ENCODE measurements at regions not wholly inside any gene's neighbourhood (a gene's known extent, or its start where the extent isn't known, plus 50 kb on each side); places are given as distances from the start of the nearest gene placed in this dataset.

DNA sequence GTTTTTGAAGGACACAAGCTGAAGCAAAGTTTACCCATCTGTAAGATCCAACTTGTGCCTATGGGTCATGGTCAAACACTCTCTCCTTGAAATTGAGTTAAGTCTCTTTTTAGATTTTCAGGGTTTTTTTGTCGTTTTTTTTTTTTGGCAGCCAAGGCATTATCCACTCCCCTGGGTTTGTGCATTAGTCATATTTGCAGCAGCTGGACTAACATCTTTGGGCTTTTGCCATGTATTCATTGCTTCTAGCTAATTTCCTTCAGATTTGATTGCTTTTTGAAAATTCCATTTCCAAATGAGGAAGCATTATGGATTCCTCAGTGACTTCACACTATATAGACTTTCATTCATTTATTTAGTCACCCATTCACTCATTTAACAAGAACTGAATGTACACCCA, 80.3 kb upstream of the SRRM4 start:
- no TSS peak for BruUV-seq (replicated peaks)
- no peak overlapping the region for H2AFZ ChIP-seq (ENCODE audit: low read depth, low read length, poor library complexity, severe bottlenecking)
- no peak overlapping the region for H3K9ac ChIP-seq (ENCODE audit: low read length)
- no peak overlapping the region for H3K4me3 ChIP-seq (replicated peaks in 1 of 2; ENCODE audit: low read depth in 1 of 2, low read length in 2 of 2)
- no peaks in the 10 kb centered on the region for H4K20me1 ChIP-seq (ENCODE audit: insufficient read depth)
- peaks cover 20% of the 10 kb centered on the region; the same call in 1 of the 2 replicates for H3K27me3 ChIP-seq (ENCODE audit: insufficient read depth, low read length)
- POLR2A ChIA-PET: no interaction called here
- no peak overlapping the region for H3K27ac ChIP-seq (ENCODE audit: low read depth, low read length)
- CTCF ChIA-PET: no interaction called here
- intact Hi-C loops (cut with micrococcal nuclease): no loop called here
- H3K9me2 ChIP-seq (ENCODE audit: insufficient read depth): no peaks in the 10 kb centered on the region
- TF ChIP-seq CBX3 (IDR thresholded peaks at IDR 0.05; ENCODE audit: low read depth) (no peak), RAD21 (IDR thresholded peaks at IDR 0.05; ENCODE audit: low read depth) (no peak), EGR1 (IDR thresholded peaks at IDR 0.05; ENCODE audit: low read depth) (no peak), FOSL1 (IDR thresholded peaks at IDR 0.05; ENCODE audit: low read depth) (no peak), MAX (IDR thresholded peaks at IDR 0.05) (no peak)
- no peaks in the 10 kb centered on the region for H3K9me3 ChIP-seq (ENCODE audit: control insufficient read depth in 1 of 2, insufficient read depth in 1 of 2, low read depth in 1 of 2, low read length in 2 of 2)
- ATAC-seq (no peak), DNase-seq (ENCODE audit: low read depth, low spot score) (no peak)
- no peaks in the 10 kb centered on the region for H3K79me2 ChIP-seq (ENCODE audit: insufficient read depth, low read length)
- H3K36me3 ChIP-seq (ENCODE audit: control insufficient read depth in 1 of 2, insufficient read depth in 2 of 2, low read length in 2 of 2): no peaks in the 10 kb centered on the region
- RAD21 ChIA-PET (ENCODE audit: low non-redundant PET in 1 of 2, low total read pairs in 2 of 2, uncharacterized antibody in 2 of 2, unreplicated experiment in 2 of 2): no interaction called here
- H3K4me2 ChIP-seq (ENCODE audit: low read length): no peak overlapping the region
- no peaks in the 10 kb centered on the region for H3K4me1 ChIP-seq (ENCODE audit: control insufficient read depth in 1 of 2, insufficient read depth in 2 of 2, low read length in 2 of 2)

DNA sequence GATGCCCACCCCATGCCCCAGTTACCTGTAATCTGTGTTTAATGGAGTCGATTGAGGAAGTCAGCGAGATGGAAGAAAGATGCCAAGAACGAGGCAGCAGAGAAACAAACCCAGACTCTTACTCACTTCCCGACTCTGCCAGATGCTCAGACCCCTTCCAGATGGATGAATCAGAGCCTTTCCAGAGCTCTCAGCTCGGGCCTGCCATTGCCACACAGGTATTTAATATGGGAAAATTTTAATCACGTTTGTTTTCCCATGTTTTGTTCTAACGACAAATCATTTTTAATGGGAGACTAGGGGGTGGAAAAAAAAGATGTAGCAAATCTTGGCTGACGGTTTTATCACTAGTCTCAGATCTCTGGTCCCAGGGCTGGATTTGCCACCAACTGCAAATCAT, 72.5 kb upstream of the SRRM4 start:
- BruUV-seq (replicated peaks): no TSS peak
- no peaks in the 10 kb centered on the region for H3K79me2 ChIP-seq (ENCODE audit: insufficient read depth, low read length)
- peaks cover 26% of the 10 kb centered on the region; the same call in 1 of the 2 replicates for H3K27me3 ChIP-seq (ENCODE audit: insufficient read depth, low read length)
- H3K9me3 ChIP-seq (ENCODE audit: control insufficient read depth in 1 of 2, insufficient read depth in 1 of 2, low read depth in 1 of 2, low read length in 2 of 2): no peaks in the 10 kb centered on the region
- no peaks in the 10 kb centered on the region for H3K4me1 ChIP-seq (ENCODE audit: control insufficient read depth in 1 of 2, insufficient read depth in 2 of 2, low read length in 2 of 2)
- H3K4me3 ChIP-seq (replicated peaks in 1 of 2; ENCODE audit: low read depth in 1 of 2, low read length in 2 of 2): no peak overlapping the region
- H3K9me2 ChIP-seq (ENCODE audit: insufficient read depth): no peaks in the 10 kb centered on the region
- RAD21 ChIA-PET (ENCODE audit: low non-redundant PET in 1 of 2, low total read pairs in 2 of 2, uncharacterized antibody in 2 of 2, unreplicated experiment in 2 of 2): no interaction called here
- H3K4me2 ChIP-seq (ENCODE audit: low read length): no peak overlapping the region
- H2AFZ ChIP-seq (ENCODE audit: low read depth, low read length, poor library complexity, severe bottlenecking): no peak overlapping the region
- H3K9ac ChIP-seq (ENCODE audit: low read length): no peak overlapping the region
- H3K36me3 ChIP-seq (ENCODE audit: control insufficient read depth in 1 of 2, insufficient read depth in 2 of 2, low read length in 2 of 2): no peaks in the 10 kb centered on the region
- no peaks in the 10 kb centered on the region for H4K20me1 ChIP-seq (ENCODE audit: insufficient read depth)
- intact Hi-C loops (cut with micrococcal nuclease): no loop called here
- TF ChIP-seq ZFX (IDR thresholded peaks at IDR 0.05): no peak
- TF ChIP-seq EZH2phosphoT487 (IDR thresholded peaks at IDR 0.05; ENCODE audit: borderline replicate concordance): no peak
- no peak for TF ChIP-seq POLR2A (IDR thresholded peaks at IDR 0.05; ENCODE audit: borderline replicate concordance, extremely low read depth, insufficient read depth, insufficient read length)
- no peak for TF ChIP-seq SRF (IDR thresholded peaks at IDR 0.05; ENCODE audit: low read depth)
- TF ChIP-seq, protein P1, sequence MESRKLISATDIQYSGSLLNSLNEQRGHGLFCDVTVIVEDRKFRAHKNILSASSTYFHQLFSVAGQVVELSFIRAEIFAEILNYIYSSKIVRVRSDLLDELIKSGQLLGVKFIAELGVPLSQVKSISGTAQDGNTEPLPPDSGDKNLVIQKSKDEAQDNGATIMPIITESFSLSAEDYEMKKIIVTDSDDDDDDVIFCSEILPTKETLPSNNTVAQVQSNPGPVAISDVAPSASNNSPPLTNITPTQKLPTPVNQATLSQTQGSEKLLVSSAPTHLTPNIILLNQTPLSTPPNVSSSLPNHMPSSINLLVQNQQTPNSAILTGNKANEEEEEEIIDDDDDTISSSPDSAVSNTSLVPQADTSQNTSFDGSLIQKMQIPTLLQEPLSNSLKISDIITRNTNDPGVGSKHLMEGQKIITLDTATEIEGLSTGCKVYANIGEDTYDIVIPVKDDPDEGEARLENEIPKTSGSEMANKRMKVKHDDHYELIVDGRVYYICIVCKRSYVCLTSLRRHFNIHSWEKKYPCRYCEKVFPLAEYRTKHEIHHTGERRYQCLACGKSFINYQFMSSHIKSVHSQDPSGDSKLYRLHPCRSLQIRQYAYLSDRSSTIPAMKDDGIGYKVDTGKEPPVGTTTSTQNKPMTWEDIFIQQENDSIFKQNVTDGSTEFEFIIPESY (IDR thresholded peaks at IDR 0.05; ENCODE audit: extremely low read depth, insufficient replicate concordance, low read length): no peak
- no peak for TF ChIP-seq EGR1 (IDR thresholded peaks at IDR 0.05; ENCODE audit: low read depth)
- no peak for TF ChIP-seq CTCF (IDR thresholded peaks at IDR 0.05 in 2 of 3, conservative IDR thresholded peaks at IDR 0.05 in 1 of 3; ENCODE audit: borderline replicate concordance in 1 of 3, insufficient read depth in 1 of 3, low read depth in 2 of 3, low read length in 2 of 3)
- TF ChIP-seq POLR2AphosphoS5 (IDR thresholded peaks at IDR 0.05; ENCODE audit: low read depth, low read length): no peak
- TF ChIP-seq YY1 (IDR thresholded peaks at IDR 0.05; ENCODE audit: extremely low read depth, insufficient replicate concordance, low read depth, low read length): no peak
- no peak for ATAC-seq
- H3K27ac ChIP-seq (ENCODE audit: low read depth, low read length): no peak overlapping the region
- CTCF ChIA-PET: no interaction called here
- POLR2A ChIA-PET: no interaction called here
- DNase-seq (ENCODE audit: low read depth, low spot score): no peak

Measured in HCT116 (cell line).